Lung (tissue), 11 donors: ENCODE measurements at regions not wholly inside any gene's neighbourhood (a gene's known extent, or its start where the extent isn't known, plus 50 kb on each side); places are given as distances from the start of the nearest gene placed in this dataset.

ENCODE experiments used
- ATAC-seq: fragments of 200-7000 bp; cut with Tn5 transposase; one replicate; pipeline ENCODE4 v1.9.1; 2020; ENCODE audit warnings: moderate number of reproducible peaks; ENCODE audit not compliant: insufficient read depth, low FRiP score
- DNase-seq, 3 donors: peaks; one replicate each; pipeline ENCODE4 v3.0.0-alpha.2; 2013 to 2017
- H3K27ac ChIP-seq, 2 donors: one replicate each; pipeline ENCODE4 v1.5.1; 2013; ENCODE audit warnings: mild to moderate bottlenecking in 2 of 2, moderate library complexity in 2 of 2, control low read depth in 1 of 2, inconsistent platforms in 1 of 2, low read depth in 1 of 2, low read length in 1 of 2
- H3K27me3 ChIP-seq, 3 donors: one replicate each; pipeline ENCODE4 v1.5.1; 2013; ENCODE audit warnings: low read length in 2 of 3; ENCODE audit not compliant: control insufficient read depth in 3 of 3, insufficient read depth in 3 of 3
- H3K36me3 ChIP-seq, 4 donors: one replicate each; pipeline ENCODE4 v1.5.1; 2013; ENCODE audit warnings: low read length in 4 of 4, mild to moderate bottlenecking in 1 of 4, moderate library complexity in 1 of 4; ENCODE audit not compliant: control insufficient read depth in 4 of 4, insufficient read depth in 4 of 4
- H3K4me1 ChIP-seq, 5 donors: one replicate each; pipeline ENCODE4 v1.5.1; 2013; ENCODE audit warnings: low read length in 5 of 5, mild to moderate bottlenecking in 2 of 5, moderate library complexity in 1 of 5; ENCODE audit not compliant: control insufficient read depth in 5 of 5, insufficient read depth in 5 of 5
- H3K4me3 ChIP-seq: one replicate; pipeline ENCODE4 v1.5.1; 2013; ENCODE audit warnings: mild to moderate bottlenecking, control low read depth, moderate library complexity
- H3K9ac ChIP-seq, 2 donors: one replicate each; pipeline ENCODE4 v1.5.1; 2013; ENCODE audit warnings: low read length in 2 of 2, control low read depth in 1 of 2; ENCODE audit not compliant: insufficient read depth in 1 of 2
- H3K9me3 ChIP-seq, 4 donors: one replicate each; pipeline ENCODE4 v1.5.1; 2013; ENCODE audit warnings: low read length in 3 of 4, mild to moderate bottlenecking in 1 of 4, moderate library complexity in 1 of 4; ENCODE audit not compliant: control insufficient read depth in 4 of 4, insufficient read depth in 3 of 4
- WGBS, 2 donors: extraction: QIAGEN DNeasy Blood & Tissue Kit; methylation state at CpG; one replicate each; pipeline ENCODE4 v1.1.7; 2013; 5-methylcytosine and 5-hydroxymethylcytosine counted together
- TF ChIP-seq, protein P1 (sequence below): IDR thresholded peaks from 2 replicates; pipeline ENCODE4 v1.5.1; 2012; ENCODE audit warnings: mild to moderate bottlenecking; ENCODE audit errors: control extremely low read depth, extremely low read depth
- donor health status: control.
- donor health status: control.
- donor health status: Bipolar disorder and iron deficiency.
- donor health status: healthy.
- donor health status: DM: yes; HTN: yes; CAD: no.

DNA sequence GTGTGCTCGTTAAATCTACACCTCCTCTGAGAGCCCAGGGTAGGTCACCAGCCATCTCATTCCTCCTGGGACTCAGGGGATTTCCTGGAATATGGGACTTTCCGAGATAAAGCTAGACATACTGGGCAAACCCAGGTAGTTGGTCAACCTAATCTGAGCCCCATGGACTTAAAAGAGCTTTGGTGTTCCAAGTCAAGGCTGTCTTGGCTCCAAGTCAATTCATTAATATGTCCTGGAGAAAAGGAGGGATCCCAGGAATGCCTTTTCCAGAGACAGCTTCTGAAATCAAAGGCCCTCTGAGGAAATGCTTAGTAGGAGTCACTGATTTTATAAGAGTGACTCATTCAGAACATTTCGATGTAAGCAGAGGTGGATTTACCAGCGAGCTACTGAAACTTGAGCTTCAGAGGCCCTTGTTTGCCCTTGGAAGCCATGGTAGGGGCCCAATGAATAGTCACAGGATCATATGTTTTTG lies 137.3 kb upstream of the UBE2E1 start:
- Histone ChIP-seq H3K9ac (no peak overlapping the region), H3K4me1 (peaks cover 0 to 6% (median 0%) of the 10 kb centered on the region in 5 donors), H3K27ac (no peak overlapping the region), H3K9me3 (peaks cover 0 to 2% (median 0%) of the 10 kb centered on the region in 4 donors), H3K4me3 (no peak overlapping the region), H3K36me3 (no peaks in the 10 kb centered on the region), H3K27me3 (peaks cover 0 to 16% (median 0%) of the 10 kb centered on the region in 3 donors)
- no peak for DNase-seq
- ATAC-seq: no peak
- 71 to 92% methylated on average over 4 of the region's 4 CpGs for WGBS, 2 donors
- TF ChIP-seq, protein P1, sequence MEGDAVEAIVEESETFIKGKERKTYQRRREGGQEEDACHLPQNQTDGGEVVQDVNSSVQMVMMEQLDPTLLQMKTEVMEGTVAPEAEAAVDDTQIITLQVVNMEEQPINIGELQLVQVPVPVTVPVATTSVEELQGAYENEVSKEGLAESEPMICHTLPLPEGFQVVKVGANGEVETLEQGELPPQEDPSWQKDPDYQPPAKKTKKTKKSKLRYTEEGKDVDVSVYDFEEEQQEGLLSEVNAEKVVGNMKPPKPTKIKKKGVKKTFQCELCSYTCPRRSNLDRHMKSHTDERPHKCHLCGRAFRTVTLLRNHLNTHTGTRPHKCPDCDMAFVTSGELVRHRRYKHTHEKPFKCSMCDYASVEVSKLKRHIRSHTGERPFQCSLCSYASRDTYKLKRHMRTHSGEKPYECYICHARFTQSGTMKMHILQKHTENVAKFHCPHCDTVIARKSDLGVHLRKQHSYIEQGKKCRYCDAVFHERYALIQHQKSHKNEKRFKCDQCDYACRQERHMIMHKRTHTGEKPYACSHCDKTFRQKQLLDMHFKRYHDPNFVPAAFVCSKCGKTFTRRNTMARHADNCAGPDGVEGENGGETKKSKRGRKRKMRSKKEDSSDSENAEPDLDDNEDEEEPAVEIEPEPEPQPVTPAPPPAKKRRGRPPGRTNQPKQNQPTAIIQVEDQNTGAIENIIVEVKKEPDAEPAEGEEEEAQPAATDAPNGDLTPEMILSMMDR: no peak

DNA sequence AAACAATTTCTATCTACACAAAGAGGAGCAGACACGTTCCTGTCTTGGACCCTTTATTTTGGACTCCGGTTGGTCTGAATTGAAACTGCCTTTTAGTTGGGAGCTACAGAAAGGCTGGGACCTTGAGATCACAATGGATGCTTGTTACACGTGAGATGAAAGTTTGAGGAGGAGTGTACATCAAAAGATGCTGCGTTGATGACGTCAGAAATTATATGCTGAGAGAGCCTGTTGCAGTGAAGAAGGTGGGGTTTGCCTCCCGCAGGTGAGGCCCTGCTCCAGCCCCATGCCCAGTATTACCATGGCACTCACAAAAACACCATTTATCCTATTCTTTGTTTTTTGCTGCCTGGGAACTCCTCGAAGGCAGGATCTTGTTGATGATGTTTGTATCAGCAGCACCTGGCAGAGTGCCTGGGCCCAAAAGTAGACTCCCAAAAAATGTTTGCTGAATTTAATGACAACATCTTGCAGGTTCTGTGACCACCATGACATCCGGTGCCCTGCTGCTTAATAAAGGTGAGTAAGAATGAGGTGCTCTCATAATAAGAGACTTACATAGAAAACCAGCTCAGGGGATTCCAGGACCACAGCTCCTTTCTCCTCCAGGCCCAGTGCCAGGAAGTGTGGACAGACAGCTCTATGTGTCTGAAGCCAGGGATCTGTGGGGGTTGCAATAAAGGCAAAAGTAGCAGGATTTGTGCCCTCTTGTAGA lies 136.1 kb upstream of the UBE2E1 start:
- no peak for ATAC-seq
- TF ChIP-seq, protein P1: no peak
- WGBS, 2 donors: 87 to 88% methylated on average over 8 of the region's 8 CpGs
- Histone ChIP-seq H3K9me3 (peaks cover 0 to 2% (median 0%) of the 10 kb centered on the region in 4 donors), H3K27me3 (peaks cover 0 to 16% (median 0%) of the 10 kb centered on the region in 3 donors), H3K27ac (no peak overlapping the region), H3K36me3 (no peaks in the 10 kb centered on the region), H3K4me3 (no peak overlapping the region), H3K9ac (no peak overlapping the region), H3K4me1 (peaks cover 0 to 6% (median 0%) of the 10 kb centered on the region in 5 donors)
- no peak for DNase-seq

DNA sequence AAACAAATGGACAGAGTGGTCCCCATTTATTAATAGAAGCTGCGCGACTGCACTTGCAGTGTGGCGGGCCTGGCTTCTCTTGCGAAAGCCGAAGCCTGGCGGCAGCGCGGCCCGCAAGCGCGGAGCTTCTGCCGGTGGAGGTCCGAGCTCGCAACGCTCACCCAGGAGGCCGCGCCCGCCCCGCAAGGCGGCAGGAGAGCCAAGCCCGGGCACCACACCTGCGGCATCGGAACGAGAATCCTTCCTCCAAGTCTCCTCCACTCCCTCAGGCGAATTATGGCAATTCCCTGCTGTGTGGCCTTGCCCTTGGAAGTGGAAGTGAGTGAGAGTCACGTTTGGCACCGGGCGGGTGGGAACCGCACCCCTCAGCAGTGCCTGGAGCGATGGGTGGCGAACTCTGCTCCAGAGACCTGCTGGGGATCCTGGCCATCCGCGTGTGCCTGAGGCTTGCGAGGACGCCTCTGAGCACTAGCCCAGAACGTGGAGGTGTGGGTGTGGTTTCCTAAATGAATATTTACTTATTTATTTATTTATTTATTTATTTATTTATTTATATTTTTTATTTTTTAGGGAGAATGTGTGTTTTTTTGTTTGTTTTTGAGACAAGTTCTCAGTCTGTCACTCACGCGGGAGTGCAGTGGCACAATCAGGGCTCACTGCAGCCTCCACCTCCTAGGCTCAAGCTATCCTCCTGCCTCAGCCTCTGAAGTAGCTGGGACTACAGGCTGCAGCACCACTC lies 133.7 kb upstream of the UBE2E1 start:
- peak overlapping the region; percentile 32 to 67 for H3K9ac ChIP-seq
- H3K4me3 ChIP-seq: peak overlapping the region; percentile 24
- peak; percentile 46 to 67 (median 54) for DNase-seq
- peaks cover 0 to 2% (median 0%) of the 10 kb centered on the region in 4 donors for H3K9me3 ChIP-seq
- TF ChIP-seq, protein P1: no peak
- no peak for ATAC-seq
- WGBS, 2 donors: 28 to 32% methylated on average over 37 to 38 of the region's 38 CpGs
- H3K27ac ChIP-seq: no peak overlapping the region
- H3K36me3 ChIP-seq: no peaks in the 10 kb centered on the region
- peaks cover 0 to 18% (median 0%) of the 10 kb centered on the region in 3 donors for H3K27me3 ChIP-seq
- peaks cover 0 to 6% (median 0%) of the 10 kb centered on the region in 5 donors for H3K4me1 ChIP-seq
